OCI-LY3 (cell line): ENCODE measurements at regions not wholly inside any gene's neighbourhood (a gene's known extent, or its start where the extent isn't known, plus 50 kb on each side); places are given as distances from the start of the nearest gene placed in this dataset.

Experiments used
- EZH2phosphoT487 ChIP-seq: fragments of 200-600 bp; shearing (Covaris generic); IDR thresholded peaks from 2 replicates; pipeline ENCODE4 v1.6.1; 2018; ENCODE audit warnings: antibody characterized with exemption, mixed run types, low read depth
- TF ChIP-seq, protein P1 (sequence below): fragments of 200-600, 300-600 bp; sonication (generic); IDR thresholded peaks from 2 replicates; pipeline ENCODE4 v1.5.1; 2014; ENCODE audit warnings: antibody characterized with exemption, low read length, low read depth

- TF ChIP-seq, protein P1, sequence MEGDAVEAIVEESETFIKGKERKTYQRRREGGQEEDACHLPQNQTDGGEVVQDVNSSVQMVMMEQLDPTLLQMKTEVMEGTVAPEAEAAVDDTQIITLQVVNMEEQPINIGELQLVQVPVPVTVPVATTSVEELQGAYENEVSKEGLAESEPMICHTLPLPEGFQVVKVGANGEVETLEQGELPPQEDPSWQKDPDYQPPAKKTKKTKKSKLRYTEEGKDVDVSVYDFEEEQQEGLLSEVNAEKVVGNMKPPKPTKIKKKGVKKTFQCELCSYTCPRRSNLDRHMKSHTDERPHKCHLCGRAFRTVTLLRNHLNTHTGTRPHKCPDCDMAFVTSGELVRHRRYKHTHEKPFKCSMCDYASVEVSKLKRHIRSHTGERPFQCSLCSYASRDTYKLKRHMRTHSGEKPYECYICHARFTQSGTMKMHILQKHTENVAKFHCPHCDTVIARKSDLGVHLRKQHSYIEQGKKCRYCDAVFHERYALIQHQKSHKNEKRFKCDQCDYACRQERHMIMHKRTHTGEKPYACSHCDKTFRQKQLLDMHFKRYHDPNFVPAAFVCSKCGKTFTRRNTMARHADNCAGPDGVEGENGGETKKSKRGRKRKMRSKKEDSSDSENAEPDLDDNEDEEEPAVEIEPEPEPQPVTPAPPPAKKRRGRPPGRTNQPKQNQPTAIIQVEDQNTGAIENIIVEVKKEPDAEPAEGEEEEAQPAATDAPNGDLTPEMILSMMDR, result no peak
- TF ChIP-seq EZH2phosphoT487, result no peak
Measured at GRCh38 chr1:218510153-218510772, 165.1 kb downstream of the TGFB2 start.
